OCI-LY3 (cell line): ENCODE measurements at regions not wholly inside any gene's neighbourhood (a gene's known extent, or its start where the extent isn't known, plus 50 kb on each side); places are given as distances from the start of the nearest gene placed in this dataset.

Experiments
- H2AFZ ChIP-seq: fragments of 200-600, 300-600 bp; shearing (Covaris generic); 2 replicates; pipeline ENCODE4 v1.6.0; 2014; ENCODE audit warnings: antibody characterized with exemption, low read depth, low read length
- H3K27ac ChIP-seq: fragments of 200-600, 300-600 bp; sonication (generic); 2 replicates; pipeline ENCODE4 v1.5.1; 2014; ENCODE audit warnings: mild to moderate bottlenecking, low read length, moderate library complexity, mixed read lengths
- H3K27me3 ChIP-seq: fragments of 200-600, 300-600 bp; sonication (generic); 2 replicates; pipeline ENCODE4 v1.6.1; 2014; ENCODE audit warnings: low read depth, low read length, mixed read lengths
- H3K36me3 ChIP-seq: fragments of 200-600, 300-600 bp; sonication (generic); replicated peaks from 2 replicates; pipeline ENCODE3; 2014; ENCODE audit warnings: low read depth, low read length, mixed read lengths
- H3K4me1 ChIP-seq: fragments of 300-600, 200-600 bp; sonication (generic); 2 replicates; pipeline ENCODE4 v1.6.1; 2014; ENCODE audit warnings: low read length, mixed read lengths
- H3K4me2 ChIP-seq: fragments of 200-600, 300-600 bp; sonication (generic); 2 replicates; pipeline ENCODE4 v1.6.1; 2014; ENCODE audit warnings: low read length, mixed read lengths
- H3K4me3 ChIP-seq: fragments of 300-600, 200-600 bp; sonication (generic); 2 replicates; pipeline ENCODE4 v1.5.1; 2014; ENCODE audit warnings: antibody characterized with exemption, mild to moderate bottlenecking, low read length, moderate library complexity
- H3K79me2 ChIP-seq: fragments of 300-600, 200-600 bp; shearing (Covaris generic); 2 replicates; pipeline ENCODE4 v1.6.1; 2014; ENCODE audit warnings: mild to moderate bottlenecking, low read length, mixed read lengths
- H3K9ac ChIP-seq: fragments of 300-600, 200-600 bp; shearing (Covaris generic); 2 replicates; pipeline ENCODE4 v1.6.0; 2014; ENCODE audit warnings: mild to moderate bottlenecking, low read length, moderate library complexity
- H3K9me3 ChIP-seq: fragments of 200-600, 300-600 bp; shearing (Covaris generic); 2 replicates; pipeline ENCODE4 v1.6.1; 2014; ENCODE audit warnings: low read length, mixed read lengths; ENCODE audit not compliant: insufficient read depth
- H4K20me1 ChIP-seq: fragments of 200-600, 300-600 bp; sonication (generic); 2 replicates; pipeline ENCODE4 v1.6.1; 2016; ENCODE audit warnings: low read length, mixed read lengths; ENCODE audit not compliant: insufficient read depth
- EZH2phosphoT487 ChIP-seq: fragments of 200-600 bp; shearing (Covaris generic); IDR thresholded peaks from 2 replicates; pipeline ENCODE4 v1.6.1; 2018; ENCODE audit warnings: antibody characterized with exemption, mixed run types, low read depth
- TF ChIP-seq, protein P1 (sequence below): fragments of 200-600, 300-600 bp; sonication (generic); IDR thresholded peaks from 2 replicates; pipeline ENCODE4 v1.5.1; 2014; ENCODE audit warnings: antibody characterized with exemption, low read length, low read depth

DNA sequence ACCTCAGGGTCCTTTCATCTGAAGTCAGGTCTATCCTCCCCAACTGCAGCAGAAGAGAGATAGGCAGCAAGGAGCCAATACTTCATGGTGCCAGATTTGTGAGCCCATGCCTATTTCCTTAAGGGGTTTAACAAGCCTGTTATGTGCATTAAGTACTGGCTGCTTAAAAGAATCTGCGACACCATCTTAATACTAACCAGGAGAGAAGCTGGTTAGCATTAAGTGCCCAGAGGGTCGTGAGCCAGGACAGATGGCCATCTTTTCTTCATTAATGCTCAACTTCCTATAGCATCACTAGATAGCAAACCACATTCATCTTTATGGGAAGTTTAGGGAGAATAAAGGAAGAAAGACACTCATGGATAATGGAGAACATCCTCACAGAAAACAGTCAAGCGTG, 289.1 kb downstream of the ETAA1 start:
- no peaks in the 10 kb centered on the region for H3K27me3 ChIP-seq
- no peaks in the 10 kb centered on the region for H4K20me1 ChIP-seq
- H3K4me3 ChIP-seq, result no peak overlapping the region
- H3K79me2 ChIP-seq, result no peaks in the 10 kb centered on the region
- H3K27ac ChIP-seq, result no peak overlapping the region
- H3K9ac ChIP-seq, result no peak overlapping the region
- H3K36me3 ChIP-seq, result no peaks in the 10 kb centered on the region
- no peak overlapping the region for H2AFZ ChIP-seq
- H3K4me1 ChIP-seq, result no peaks in the 10 kb centered on the region
- H3K9me3 ChIP-seq, result no peaks in the 10 kb centered on the region
- TF ChIP-seq, protein P1, sequence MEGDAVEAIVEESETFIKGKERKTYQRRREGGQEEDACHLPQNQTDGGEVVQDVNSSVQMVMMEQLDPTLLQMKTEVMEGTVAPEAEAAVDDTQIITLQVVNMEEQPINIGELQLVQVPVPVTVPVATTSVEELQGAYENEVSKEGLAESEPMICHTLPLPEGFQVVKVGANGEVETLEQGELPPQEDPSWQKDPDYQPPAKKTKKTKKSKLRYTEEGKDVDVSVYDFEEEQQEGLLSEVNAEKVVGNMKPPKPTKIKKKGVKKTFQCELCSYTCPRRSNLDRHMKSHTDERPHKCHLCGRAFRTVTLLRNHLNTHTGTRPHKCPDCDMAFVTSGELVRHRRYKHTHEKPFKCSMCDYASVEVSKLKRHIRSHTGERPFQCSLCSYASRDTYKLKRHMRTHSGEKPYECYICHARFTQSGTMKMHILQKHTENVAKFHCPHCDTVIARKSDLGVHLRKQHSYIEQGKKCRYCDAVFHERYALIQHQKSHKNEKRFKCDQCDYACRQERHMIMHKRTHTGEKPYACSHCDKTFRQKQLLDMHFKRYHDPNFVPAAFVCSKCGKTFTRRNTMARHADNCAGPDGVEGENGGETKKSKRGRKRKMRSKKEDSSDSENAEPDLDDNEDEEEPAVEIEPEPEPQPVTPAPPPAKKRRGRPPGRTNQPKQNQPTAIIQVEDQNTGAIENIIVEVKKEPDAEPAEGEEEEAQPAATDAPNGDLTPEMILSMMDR, result no peak
- no peak for TF ChIP-seq EZH2phosphoT487
- H3K4me2 ChIP-seq, result no peak overlapping the region

DNA sequence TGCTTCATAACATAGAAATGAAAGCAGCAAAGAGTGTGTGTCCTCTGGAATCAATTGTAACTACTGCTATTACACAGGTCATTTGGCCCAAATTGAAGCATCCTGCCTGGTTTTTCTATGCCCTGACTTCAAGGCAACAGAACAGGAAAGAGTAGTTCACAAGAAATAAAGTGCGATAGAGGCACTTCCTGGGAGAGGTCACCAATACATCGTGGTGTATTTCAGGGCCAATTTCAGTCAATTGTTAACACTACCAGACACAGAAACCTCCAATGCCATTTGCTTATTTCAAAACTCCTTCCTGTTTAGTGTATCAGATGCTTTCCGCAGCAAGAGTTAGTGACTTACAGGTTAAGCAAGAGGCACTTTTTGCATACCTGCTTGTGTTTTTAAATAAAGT, 292.1 kb downstream of the ETAA1 start:
- Histone ChIP-seq H3K4me2 (no peak overlapping the region), H2AFZ (no peak overlapping the region), H3K27me3 (no peaks in the 10 kb centered on the region), H3K27ac (no peak overlapping the region), H3K79me2 (no peaks in the 10 kb centered on the region), H3K9ac (no peak overlapping the region), H3K9me3 (no peaks in the 10 kb centered on the region), H3K36me3 (no peaks in the 10 kb centered on the region), H3K4me3 (no peak overlapping the region), H3K4me1 (no peaks in the 10 kb centered on the region), H4K20me1 (no peaks in the 10 kb centered on the region)
- TF ChIP-seq, protein P1, result no peak
- TF ChIP-seq EZH2phosphoT487, result no peak

DNA sequence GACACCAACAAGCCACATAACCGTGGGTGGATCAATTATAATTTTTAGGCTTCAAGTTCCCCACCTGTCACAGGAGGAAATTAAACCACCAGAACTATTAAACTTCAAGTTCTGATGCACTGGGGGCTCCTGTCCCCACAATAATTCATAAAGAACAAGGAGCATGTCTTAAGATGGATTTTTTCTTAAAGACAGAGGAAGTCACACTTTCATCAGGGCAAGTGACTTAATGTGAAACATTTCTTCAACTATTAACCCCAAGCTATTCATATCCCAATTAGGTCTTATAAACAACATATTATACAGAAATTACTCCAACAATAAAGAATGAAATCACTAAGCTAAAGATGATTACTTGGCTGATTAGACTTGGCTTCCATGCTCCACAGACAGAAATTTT, 292.5 kb downstream of the ETAA1 start:
- H3K4me1 ChIP-seq, result no peaks in the 10 kb centered on the region
- H3K27me3 ChIP-seq, result no peaks in the 10 kb centered on the region
- no peak overlapping the region for H2AFZ ChIP-seq
- H3K36me3 ChIP-seq, result no peaks in the 10 kb centered on the region
- H3K79me2 ChIP-seq, result no peaks in the 10 kb centered on the region
- no peaks in the 10 kb centered on the region for H3K9me3 ChIP-seq
- H3K4me3 ChIP-seq, result no peak overlapping the region
- H3K27ac ChIP-seq, result no peak overlapping the region
- H4K20me1 ChIP-seq, result no peaks in the 10 kb centered on the region
- no peak for TF ChIP-seq EZH2phosphoT487
- TF ChIP-seq, protein P1, result no peak
- H3K4me2 ChIP-seq, result no peak overlapping the region
- H3K9ac ChIP-seq, result no peak overlapping the region

DNA sequence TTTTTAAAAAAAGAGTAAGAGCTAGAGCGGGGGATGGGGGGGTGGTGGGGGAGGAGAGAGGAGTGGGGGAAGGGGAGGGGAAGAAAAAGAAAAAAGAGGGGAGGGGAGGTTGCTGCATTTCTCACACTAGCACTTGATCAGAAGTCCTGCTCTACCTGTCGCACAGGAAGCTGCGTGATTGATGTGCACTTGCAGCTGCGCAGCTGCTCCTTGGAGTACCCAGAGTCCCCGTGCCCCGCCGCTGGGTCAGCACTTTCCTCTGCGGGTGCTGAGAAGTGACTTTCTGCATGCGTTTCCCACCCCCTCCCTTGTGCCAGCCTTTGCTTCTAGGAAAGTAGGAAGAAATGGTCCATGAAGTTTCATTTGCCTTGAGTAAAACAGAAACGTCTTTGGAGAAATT, 297.3 kb downstream of the ETAA1 start:
- Histone ChIP-seq H3K4me2 (no peak overlapping the region), H2AFZ (no peak overlapping the region)

More for the DNA sequence above, 297.3 kb downstream of the ETAA1 start:
- TF ChIP-seq EZH2phosphoT487, result no peak
- TF ChIP-seq, protein P1, result no peak
- Histone ChIP-seq H3K4me1 (no peaks in the 10 kb centered on the region), H3K36me3 (no peaks in the 10 kb centered on the region), H3K27ac (no peak overlapping the region), H3K79me2 (no peaks in the 10 kb centered on the region), H3K4me3 (no peak overlapping the region), H3K27me3 (no peaks in the 10 kb centered on the region; the same call in 1 of the 2 replicates), H3K9ac (no peak overlapping the region), H3K9me3 (no peaks in the 10 kb centered on the region), H4K20me1 (no peaks in the 10 kb centered on the region)
